Germinal center (tissue), 1 donor: ENCODE measurements at regions not wholly inside any gene's neighbourhood (a gene's known extent, or its start where the extent isn't known, plus 50 kb on each side); places are given as distances from the start of the nearest gene placed in this dataset.

Experiments used
- DNase-seq: peaks from one replicate; pipeline ENCODE4 v3.0.0; 2012; ENCODE audit warnings: mixed read lengths, low spot score

GRCh38 chr12:125568306-125568705, 503.1 kb downstream of the AACS start:
- DNase-seq: no peak

- DNase-seq: no peak
Measured at GRCh38 chr12:125573271-125573670, 508.0 kb downstream of the AACS start.

DNA sequence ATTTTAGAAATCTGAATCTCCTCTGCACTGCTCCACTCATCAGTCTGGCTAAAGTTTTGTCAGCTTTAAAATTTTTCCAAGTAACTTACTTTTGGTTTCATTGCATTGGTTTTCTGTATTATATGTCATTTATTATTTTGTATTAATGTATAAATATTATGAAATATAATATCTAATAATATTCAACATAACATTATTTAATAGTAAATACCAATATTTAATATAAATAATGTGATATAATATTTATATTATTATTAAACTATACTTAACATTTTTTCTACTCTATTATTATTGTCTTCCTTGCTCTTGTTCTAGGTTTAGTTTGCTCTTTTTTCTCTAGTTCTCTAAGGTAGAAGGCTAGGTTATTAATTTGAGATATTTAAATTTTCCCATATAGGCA, 512.1 kb downstream of the AACS start:
- no peak for DNase-seq

GRCh38 chr12:125579916-125580315, 514.7 kb downstream of the AACS start:
- DNase-seq: peak; percentile 10

DNA sequence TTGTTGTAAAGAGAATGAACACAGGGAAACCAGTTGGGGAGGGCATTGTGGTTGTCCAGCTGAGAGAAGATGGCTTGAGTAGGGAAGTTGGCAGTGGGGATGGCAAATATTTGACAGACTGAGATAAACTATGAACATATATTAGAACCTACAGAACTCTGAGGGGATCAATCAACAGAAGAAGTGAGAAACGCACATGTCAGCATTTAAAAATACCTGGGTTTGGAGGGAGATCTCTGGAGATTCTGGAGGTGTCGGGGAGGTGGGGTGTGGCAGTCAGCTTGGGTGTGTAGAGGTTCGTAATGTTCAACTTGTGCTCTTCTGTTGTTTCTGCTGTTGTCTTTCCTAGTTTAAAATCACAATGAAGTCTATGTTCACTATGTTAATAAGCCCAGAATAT, 517.8 kb downstream of the AACS start:
- no peak for DNase-seq

DNA sequence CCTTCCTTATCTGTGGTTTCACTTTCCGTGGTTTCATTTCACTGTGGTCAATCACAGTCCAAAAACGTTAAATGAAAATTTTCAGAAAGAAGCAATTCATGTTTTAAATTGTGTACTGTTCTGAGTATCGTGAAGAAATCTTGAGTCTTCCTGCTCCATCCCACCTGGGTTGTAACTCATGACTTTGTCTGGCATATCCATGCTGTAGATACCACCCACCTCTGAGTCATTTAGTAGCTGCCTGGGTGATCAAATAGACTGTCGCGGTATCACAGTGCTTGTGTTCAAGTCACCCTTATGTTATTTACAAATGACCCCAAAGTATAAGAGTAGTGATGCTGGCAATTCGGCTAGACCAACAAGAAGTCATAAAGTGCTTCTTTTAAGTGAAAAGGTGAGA, 521.2 kb downstream of the AACS start:
- DNase-seq: no peak

GRCh38 chr12:125593269-125593668, 528.0 kb downstream of the AACS start:
- DNase-seq: no peak

- no peak for DNase-seq
Measured at GRCh38 chr12:125604976-125605375, 539.7 kb downstream of the AACS start.

DNA sequence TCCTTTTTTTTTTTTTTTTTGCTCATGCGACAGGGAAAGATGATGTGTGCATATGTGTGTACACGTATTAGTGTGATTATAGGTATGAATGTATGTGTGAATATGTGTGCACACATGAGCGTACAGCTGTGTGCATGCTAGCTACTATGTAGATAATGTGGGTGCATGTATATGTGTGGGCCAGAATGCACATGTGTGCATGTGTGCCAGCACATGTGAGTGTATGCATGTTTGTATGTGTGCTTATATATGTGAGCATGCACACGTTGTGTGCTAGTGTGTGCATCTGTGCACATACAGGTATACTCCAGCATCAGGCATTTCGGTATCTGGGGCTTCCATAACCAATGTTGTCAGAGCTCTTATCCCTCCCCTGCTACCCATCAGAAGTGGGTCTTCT, 541.1 kb downstream of the AACS start:
- no peak for DNase-seq

- DNase-seq: no peak
Measured at GRCh38 chr12:125610292-125610691, 545.1 kb downstream of the AACS start.

GRCh38 chr12:125610971-125611370, 545.7 kb downstream of the AACS start:
- no peak for DNase-seq

DNA sequence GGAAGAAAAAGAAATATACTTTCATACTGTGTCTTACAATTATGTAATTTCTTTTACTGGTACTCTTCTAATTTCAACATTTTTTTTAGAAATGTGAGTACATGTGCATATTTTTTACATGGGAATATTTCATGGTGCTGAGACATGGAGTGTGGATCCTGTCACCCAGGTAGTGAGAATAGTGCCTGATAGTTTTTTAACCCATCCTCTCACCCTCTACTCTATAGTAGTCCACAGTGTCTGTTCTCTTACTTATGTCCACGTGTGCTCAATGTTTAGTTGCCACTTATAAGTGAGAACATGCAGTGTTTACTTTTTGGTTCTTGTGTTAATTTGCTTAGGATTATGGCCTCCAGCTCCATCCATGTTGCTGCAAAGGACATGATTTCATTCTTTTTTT, 548.8 kb downstream of the AACS start:
- no peak for DNase-seq

DNA sequence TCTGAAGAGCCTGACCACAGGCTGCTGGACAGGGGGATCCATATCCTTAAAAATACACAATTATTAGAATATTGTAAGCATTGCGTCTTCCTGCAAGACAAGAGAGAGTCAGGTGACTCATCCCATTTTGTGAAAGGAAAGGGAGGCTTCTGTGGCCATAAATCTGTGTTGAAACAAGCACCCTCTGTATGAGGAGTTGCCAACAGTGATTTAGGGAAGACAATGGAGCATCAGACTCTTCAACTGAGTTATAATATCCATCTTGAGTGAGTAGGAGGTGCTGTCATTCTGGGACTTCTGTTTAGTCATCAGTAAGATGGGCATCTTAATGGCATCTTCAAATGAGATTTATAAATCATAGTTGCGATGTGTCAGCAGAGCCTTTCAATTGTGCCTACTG, 554.5 kb downstream of the AACS start:
- no peak for DNase-seq

DNA sequence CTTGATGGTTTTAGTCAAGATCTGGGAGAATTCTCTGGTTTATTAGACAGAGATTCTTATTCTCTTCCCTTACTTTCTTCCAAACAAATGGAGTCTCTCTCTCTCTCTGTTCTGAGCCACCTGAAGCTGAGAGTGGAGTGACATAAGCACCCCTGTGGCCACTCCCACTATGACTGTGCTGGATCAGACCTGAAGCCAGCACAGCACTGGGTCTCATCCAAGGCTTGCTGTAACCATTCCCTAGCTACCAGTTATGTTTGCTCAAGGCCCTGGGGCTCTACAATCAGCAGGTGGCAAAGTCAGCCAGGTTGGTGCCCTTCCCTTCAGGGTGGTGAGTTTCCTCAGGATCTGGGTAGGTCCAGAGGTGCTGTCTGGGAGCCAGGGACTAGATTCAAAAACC, 568.5 kb downstream of the AACS start:
- no peak for DNase-seq

GRCh38 chr12:125634813-125635212, 569.6 kb downstream of the AACS start:
- DNase-seq: no peak

- no peak for DNase-seq
Measured at GRCh38 chr12:125639826-125640225, 574.6 kb downstream of the AACS start.

- no peak for DNase-seq
Measured at GRCh38 chr12:125643055-125643454, 577.8 kb downstream of the AACS start.

- DNase-seq: no peak
Measured at GRCh38 chr12:125645724-125646123, 580.5 kb downstream of the AACS start.

DNA sequence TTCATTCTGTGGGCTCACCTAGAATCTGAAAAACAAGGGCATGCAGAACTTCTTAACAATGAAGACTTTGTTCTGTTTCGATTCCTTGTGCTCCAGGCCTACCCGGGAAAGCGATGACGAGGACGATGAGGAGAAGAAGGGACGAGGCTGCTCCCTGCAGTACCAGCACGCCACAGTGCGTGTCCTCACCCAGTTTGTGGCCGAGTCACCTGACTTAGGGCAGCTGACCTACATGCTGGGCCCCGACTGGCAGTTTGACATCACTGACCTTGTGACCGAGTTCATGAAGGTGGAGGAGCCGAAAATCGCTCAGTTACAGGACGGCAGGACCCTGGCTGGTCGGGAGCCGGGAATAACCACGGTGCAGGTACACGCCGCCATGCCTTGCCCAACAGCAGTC, 585.4 kb downstream of the AACS start:
- DNase-seq: no peak

GRCh38 chr12:125651625-125652024, 586.4 kb downstream of the AACS start:
- DNase-seq: no peak

GRCh38 chr12:125652681-125653080, 587.4 kb downstream of the AACS start:
- no peak for DNase-seq

GRCh38 chr12:125657681-125658080, 592.4 kb downstream of the AACS start:
- DNase-seq: no peak

DNA sequence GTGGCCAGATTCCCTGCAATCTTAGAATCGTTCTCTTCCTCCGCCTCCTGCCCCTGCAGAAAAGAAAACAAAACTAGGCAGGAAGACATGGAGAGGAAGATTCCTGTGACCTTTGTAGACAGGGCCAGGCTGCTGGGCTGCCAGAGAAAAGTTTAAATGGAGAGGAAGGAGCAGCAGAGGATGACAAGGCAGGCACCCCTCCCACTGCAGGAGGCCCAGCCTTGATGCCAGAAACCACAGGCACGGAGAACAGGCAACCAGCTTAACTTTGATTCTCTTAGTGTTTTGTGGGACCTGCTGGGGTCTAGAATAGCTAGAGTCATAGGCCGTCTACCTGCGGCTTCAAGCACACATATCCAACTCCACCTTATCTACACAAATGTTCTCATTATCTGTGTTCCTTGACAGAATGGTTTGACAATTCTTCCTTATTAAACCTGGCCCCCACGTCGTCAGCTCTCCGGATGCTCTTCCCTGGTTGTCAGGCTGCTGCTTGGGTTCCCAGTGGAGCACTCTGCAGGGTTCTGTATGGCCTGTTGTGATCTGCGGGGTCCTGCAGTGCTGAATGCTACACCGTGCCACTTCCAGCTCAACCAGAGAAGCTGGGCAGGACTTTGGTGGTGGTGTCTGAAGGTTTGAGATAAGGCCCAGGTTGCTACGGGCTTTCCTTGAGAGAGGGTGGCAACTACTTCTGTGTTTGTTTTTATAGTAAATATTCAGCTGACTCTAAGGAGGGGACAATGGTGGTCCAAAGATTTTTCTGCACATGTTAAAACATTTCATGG, 609.5 kb downstream of the AACS start:
- DNase-seq: no peak

GRCh38 chr12:125676366-125676765, 611.1 kb downstream of the AACS start:
- DNase-seq: no peak
